Upper lobe of left lung (tissue), 6 donors: ENCODE measurements at regions not wholly inside any gene's neighbourhood (a gene's known extent, or its start where the extent isn't known, plus 50 kb on each side); places are given as distances from the start of the nearest gene placed in this dataset.

Experiments used
- ATAC-seq, 2 donors: fragments of 200-7000 bp; cut with Tn5 transposase; one replicate each; pipeline ENCODE4 v1.9.1; 2022; ENCODE audit warnings: mild to moderate bottlenecking in 2 of 2, moderate library complexity in 2 of 2; ENCODE audit not compliant: low FRiP score in 2 of 2
- DNase-seq, 2 donors: peaks; one replicate each; pipeline ENCODE4 v3.0.0-alpha.2; 2019 to 2020
- H3K27ac ChIP-seq, 4 donors: fragments of 200-600 bp; sonication (generic); one replicate each; pipeline ENCODE4 v1.5.1; 2016 to 2019
- H3K27me3 ChIP-seq, 4 donors: fragments of 200-600 bp; sonication (generic); one replicate each; pipeline ENCODE4 v1.5.1; 2017 to 2019
- H3K36me3 ChIP-seq, 4 donors: fragments of 200-600 bp; sonication (generic); one replicate each; pipeline ENCODE4 v1.5.1; 2016 to 2019
- H3K4me1 ChIP-seq, 4 donors: fragments of 200-600 bp; sonication (generic); one replicate each; pipeline ENCODE4 v1.5.1; 2018 to 2019
- H3K4me3 ChIP-seq, 4 donors: fragments of 200-600 bp; sonication (generic); one replicate each; pipeline ENCODE4 v1.5.1; 2017 to 2019; ENCODE audit warnings: mild to moderate bottlenecking in 2 of 4, moderate library complexity in 1 of 4
- H3K9me3 ChIP-seq, 4 donors: fragments of 200-600 bp; sonication (generic); one replicate each; pipeline ENCODE4 v1.5.1; 2018 to 2019
- EP300 ChIP-seq, 4 donors: sonication (generic); formaldehyde crosslinking; IDR thresholded peaks; one replicate each; pipeline ENCODE4 v1.5.1; 2017; ENCODE audit warnings: antibody characterized with exemption in 4 of 4, control low read depth in 2 of 4
- POLR2A ChIP-seq, 4 donors: fragments of 450-650 bp; IDR thresholded peaks; one replicate each; pipeline ENCODE4 v1.5.1; 2016 to 2017; ENCODE audit warnings: antibody characterized with exemption in 4 of 4, mild to moderate bottlenecking in 2 of 4
- POLR2AphosphoS5 ChIP-seq, 2 donors: sonication (generic); formaldehyde crosslinking; IDR thresholded peaks; one replicate each; pipeline ENCODE4 v1.5.1; 2017; ENCODE audit warnings: antibody characterized with exemption in 2 of 2
- WGBS, 2 donors: methylation state at CpG; one replicate each; pipeline ENCODE4 v1.1.5; 2017 to 2018; 5-methylcytosine and 5-hydroxymethylcytosine counted together
- TF ChIP-seq, protein P1 (sequence below), 6 experiments: fragments of 450-650 bp in 4 of 6; fragments of 200-600 bp in 2 of 6; sonication (generic) in 2 of 6; IDR thresholded peaks; one replicate each; pipeline ENCODE4 v1.5.1; 2016 to 2019; ENCODE audit warnings: antibody characterized with exemption in 6 of 6
- donor health status: DM: no; HTN: no; CAD: no; lungs with moderate emphysema.
- donor health status: DM: no; HTN: yes; CAD: no; lungs with severe emphysema.

DNA sequence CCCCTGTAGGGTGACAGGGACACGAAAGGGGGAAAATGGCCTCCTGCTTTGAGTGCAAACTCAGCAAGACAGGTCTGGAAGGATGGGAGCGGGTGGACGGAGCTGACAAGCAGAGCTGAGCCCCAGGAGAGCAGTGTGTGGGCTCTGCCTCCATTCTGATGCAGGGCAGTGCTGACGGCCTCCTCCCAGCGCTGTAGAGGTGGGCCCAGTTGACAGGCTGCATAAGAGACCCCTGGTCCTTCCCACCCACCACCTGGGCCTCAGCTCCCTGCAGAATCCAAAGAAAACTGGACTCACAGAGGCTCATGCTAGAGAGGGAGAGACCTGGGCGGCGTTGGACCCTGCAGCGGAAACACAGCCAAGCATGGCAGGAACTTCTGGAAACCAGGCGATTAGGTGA, 1113.4 kb downstream of the BRD1 start:
- Histone ChIP-seq H3K4me1 (no peaks in the 10 kb centered on the region), H3K4me3 (no peak overlapping the region), H3K27me3 (no peaks in the 10 kb centered on the region), H3K9me3 (no peaks in the 10 kb centered on the region), H3K27ac (no peak overlapping the region), H3K36me3 (no peaks in the 10 kb centered on the region)
- WGBS, 2 donors = 95 to 100% methylated on average over 8 to 9 of the region's 9 CpGs
- DNase-seq = no peak
- ATAC-seq = no peak
- TF ChIP-seq POLR2A (IDR thresholded peaks at IDR 0.05) (no peak), EP300 (IDR thresholded peaks at IDR 0.05) (no peak), POLR2AphosphoS5 (IDR thresholded peaks at IDR 0.05) (no peak)
- TF ChIP-seq, protein P1, sequence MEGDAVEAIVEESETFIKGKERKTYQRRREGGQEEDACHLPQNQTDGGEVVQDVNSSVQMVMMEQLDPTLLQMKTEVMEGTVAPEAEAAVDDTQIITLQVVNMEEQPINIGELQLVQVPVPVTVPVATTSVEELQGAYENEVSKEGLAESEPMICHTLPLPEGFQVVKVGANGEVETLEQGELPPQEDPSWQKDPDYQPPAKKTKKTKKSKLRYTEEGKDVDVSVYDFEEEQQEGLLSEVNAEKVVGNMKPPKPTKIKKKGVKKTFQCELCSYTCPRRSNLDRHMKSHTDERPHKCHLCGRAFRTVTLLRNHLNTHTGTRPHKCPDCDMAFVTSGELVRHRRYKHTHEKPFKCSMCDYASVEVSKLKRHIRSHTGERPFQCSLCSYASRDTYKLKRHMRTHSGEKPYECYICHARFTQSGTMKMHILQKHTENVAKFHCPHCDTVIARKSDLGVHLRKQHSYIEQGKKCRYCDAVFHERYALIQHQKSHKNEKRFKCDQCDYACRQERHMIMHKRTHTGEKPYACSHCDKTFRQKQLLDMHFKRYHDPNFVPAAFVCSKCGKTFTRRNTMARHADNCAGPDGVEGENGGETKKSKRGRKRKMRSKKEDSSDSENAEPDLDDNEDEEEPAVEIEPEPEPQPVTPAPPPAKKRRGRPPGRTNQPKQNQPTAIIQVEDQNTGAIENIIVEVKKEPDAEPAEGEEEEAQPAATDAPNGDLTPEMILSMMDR (IDR thresholded peaks at IDR 0.05) = no peak

DNA sequence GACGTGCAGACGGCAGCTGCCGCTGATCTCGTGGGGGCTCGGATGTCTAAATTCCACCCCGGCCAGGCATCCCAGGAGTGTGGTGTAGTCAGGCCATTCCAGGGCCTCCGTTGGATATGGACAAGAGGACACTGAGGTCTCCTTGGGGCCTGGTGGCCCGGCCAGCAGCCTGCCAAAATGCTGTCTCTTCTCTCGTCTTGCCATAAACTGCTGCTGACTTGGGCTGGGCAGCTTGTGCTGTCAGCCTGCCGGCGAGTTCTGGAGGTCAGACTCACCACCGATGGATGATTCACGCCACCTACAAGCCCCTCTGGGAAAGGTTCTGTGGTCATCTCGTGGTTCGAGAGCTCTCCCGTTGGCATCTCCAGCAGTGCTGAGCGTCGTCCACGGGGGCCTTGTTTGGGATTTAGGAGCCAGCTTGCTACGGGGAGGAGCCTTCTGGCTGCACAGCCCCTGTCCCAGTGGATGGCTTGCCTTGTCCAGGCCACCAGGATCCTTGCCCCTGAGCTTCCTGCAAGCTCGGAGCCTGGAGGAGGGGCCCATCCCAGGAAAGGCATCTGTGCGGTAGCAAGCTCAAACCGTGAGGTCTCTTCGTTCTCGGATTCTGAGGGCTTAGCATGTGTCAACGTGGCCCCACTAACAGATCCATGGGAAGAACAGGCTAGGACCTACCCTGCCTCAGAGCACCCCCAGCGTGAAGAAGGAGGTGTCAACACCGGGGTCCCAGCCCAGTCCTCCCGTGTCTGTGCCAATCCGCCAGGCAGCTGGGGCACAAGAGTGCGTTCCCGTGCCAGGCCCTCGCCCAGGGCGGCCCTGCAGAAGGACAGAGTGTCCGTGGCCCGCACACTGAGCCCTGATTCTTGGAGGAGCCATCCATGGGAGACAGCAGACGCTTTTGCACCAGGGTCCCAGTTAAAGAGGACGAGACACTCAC, 1114.1 kb downstream of the BRD1 start:
- TF ChIP-seq POLR2AphosphoS5 (IDR thresholded peaks at IDR 0.05) (no peak), EP300 (IDR thresholded peaks at IDR 0.05) (no peak), POLR2A (IDR thresholded peaks at IDR 0.05) (no peak)
- TF ChIP-seq, protein P1 (IDR thresholded peaks at IDR 0.05) = no peak
- 85 to 87% methylated on average over 18 to 32 of the region's 38 CpGs for WGBS, 2 donors
- Histone ChIP-seq H3K4me1 (no peaks in the 10 kb centered on the region), H3K36me3 (no peaks in the 10 kb centered on the region), H3K27ac (no peak overlapping the region), H3K4me3 (no peak overlapping the region), H3K9me3 (no peaks in the 10 kb centered on the region), H3K27me3 (no peaks in the 10 kb centered on the region)
- DNase-seq (peak in 1 of 2 donors; percentile 55), ATAC-seq (no peak)

DNA sequence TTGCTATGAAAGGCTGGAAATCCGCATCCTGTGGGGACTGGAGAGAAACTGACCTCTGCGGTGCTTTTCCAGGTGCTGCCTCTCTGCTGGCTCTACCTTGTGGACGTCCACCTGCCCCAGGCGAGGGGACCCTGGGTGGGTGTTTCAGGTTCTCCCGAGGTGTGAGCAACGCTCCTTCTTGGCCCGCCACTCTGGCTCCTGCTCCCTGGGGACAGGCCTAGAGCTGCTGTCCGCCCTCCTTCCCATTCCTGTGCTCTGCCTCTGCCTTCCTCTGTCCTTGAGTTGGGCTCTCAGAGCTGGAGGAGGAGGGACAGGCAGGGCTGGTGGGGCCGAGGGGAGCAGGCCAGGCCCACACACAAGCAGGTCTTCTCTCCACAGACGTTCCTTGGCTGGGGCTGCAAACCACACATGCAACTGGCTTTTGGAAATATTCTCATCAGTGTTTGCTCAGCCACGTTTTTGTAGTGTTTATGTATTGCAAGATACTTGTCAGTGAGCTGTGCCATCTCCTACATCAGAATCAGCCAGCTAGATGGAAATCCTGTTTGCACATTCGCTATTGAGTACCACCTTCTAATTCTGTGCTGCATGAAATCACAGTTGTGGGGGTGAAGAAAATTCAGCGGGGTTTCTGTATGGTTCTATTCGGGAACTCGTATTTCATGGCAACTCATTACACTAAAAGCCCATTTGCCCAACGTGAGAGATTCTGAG, 1115.0 kb downstream of the BRD1 start:
- Histone ChIP-seq H3K9me3 (no peaks in the 10 kb centered on the region), H3K27ac (no peak overlapping the region), H3K27me3 (no peaks in the 10 kb centered on the region), H3K4me1 (no peaks in the 10 kb centered on the region), H3K36me3 (no peaks in the 10 kb centered on the region), H3K4me3 (no peak overlapping the region)
- whole genome bisulfite sequencing, 2 donors = 80 to 81% methylated on average over 10 to 16 of the region's 16 CpGs
- TF ChIP-seq POLR2AphosphoS5 (IDR thresholded peaks at IDR 0.05) = no peak
- ATAC-seq = no peak
- DNase-seq = no peak

DNA sequence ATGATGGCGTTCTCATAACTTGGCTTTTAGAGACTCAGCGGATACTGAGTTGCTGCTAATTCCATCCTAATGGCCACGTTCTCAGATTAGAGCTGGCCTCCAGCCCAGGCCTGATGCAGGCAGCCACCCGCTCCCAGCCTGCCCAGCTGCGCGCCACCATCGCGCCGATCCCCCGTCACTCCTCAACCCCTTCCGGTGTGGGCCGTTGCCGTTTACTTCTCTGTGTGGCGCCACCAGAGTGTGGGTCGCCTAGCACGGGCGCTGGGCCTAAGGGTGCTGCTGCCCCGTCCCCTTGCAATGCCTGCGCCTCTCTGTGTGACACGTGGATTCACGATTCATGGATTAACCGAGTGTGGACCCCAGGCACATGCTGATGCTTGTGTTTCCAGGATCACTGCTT, 1116.0 kb downstream of the BRD1 start:
- H3K36me3 ChIP-seq = no peaks in the 10 kb centered on the region
- no peak for TF ChIP-seq EP300 (IDR thresholded peaks at IDR 0.05)
- no peak for TF ChIP-seq POLR2AphosphoS5 (IDR thresholded peaks at IDR 0.05)
- TF ChIP-seq, protein P1 (IDR thresholded peaks at IDR 0.05) = no peak
- no peaks in the 10 kb centered on the region for H3K9me3 ChIP-seq
- no peak overlapping the region for H3K27ac ChIP-seq
- H3K4me1 ChIP-seq = no peaks in the 10 kb centered on the region
- ATAC-seq = no peak
- WGBS, 2 donors = 93 to 94% methylated on average over 21 of the region's 22 CpGs
- H3K27me3 ChIP-seq = no peaks in the 10 kb centered on the region
- DNase-seq = peak in 1 of 2 donors; percentile 63
- no peak overlapping the region for H3K4me3 ChIP-seq

DNA sequence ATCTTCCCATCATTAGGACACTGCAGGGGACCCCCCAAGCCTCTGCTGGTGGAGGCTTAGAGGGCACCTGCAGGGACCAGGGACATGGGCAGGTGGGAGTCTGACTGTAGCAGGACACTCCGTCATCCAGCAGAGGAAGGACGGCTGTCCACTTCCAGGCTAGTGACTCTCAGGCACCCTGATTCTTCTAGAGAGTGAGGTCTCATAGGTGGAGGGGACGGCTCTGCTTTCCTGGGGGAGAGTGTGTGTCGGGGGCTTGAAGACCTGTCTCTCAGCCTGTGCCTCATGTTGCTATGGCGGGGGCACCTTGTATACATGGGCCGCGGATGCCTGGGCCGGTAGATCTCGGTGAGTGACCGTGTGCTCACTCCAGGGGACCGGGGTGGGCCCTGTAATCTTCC, 1116.6 kb downstream of the BRD1 start:
- Histone ChIP-seq H3K27me3 (no peaks in the 10 kb centered on the region), H3K27ac (no peak overlapping the region), H3K36me3 (no peaks in the 10 kb centered on the region), H3K4me3 (no peak overlapping the region), H3K9me3 (no peaks in the 10 kb centered on the region), H3K4me1 (no peaks in the 10 kb centered on the region)
- ATAC-seq = no peak
- no peak for DNase-seq
- 88 to 100% methylated on average over 1 to 11 of the region's 11 CpGs for WGBS, 2 donors
- TF ChIP-seq POLR2A (IDR thresholded peaks at IDR 0.05) (no peak), POLR2AphosphoS5 (IDR thresholded peaks at IDR 0.05) (no peak), EP300 (IDR thresholded peaks at IDR 0.05) (no peak)
